Effector memory CD8-positive, alpha-beta T cell (primary cell): ENCODE measurements at regions not wholly inside any gene's neighbourhood (a gene's known extent, or its start where the extent isn't known, plus 50 kb on each side); places are given as distances from the start of the nearest gene placed in this dataset.
"Not testable (repeated sequence)": the region's sequence is repeated elsewhere in the genome, so short reads cannot be mapped to it uniquely, and the experiment has no call there.

Source experiments
- ATAC-seq: fragments of 150-1000 bp; cut with Tn5 transposase; replicated peaks from 2 replicates; pipeline ENCODE4 v1.10.0; 2021; ENCODE audit warnings: mild to moderate bottlenecking, moderate library complexity
- DNase-seq, 3 experiments: peaks; one replicate each; pipeline ENCODE4 v3.0.0; 2021
- H3K27ac Mint-ChIP-seq, 2 donors: one replicate each; pipeline ENCODE4 v1.8.0; 2022; ENCODE audit warnings: mild to moderate bottlenecking in 2 of 2, mixed read lengths in 2 of 2, moderate library complexity in 2 of 2
- H3K27me3 Mint-ChIP-seq, 2 donors: one replicate each; pipeline ENCODE4 v1.8.0; 2022; ENCODE audit warnings: mixed read lengths in 2 of 2
- H3K36me3 Mint-ChIP-seq: one replicate; pipeline ENCODE4 v1.8.0; 2022; ENCODE audit warnings: mild to moderate bottlenecking, moderate library complexity, mixed read lengths; ENCODE audit not compliant: insufficient read depth
- H3K4me1 Mint-ChIP-seq, 2 donors: one replicate each; pipeline ENCODE4 v1.8.0; 2022; ENCODE audit warnings: low read depth in 2 of 2, mixed read lengths in 2 of 2
- H3K4me3 Mint-ChIP-seq, 2 donors: one replicate each; pipeline ENCODE4 v1.8.0; 2022; ENCODE audit warnings: mild to moderate bottlenecking in 2 of 2, mixed read lengths in 2 of 2, moderate library complexity in 2 of 2
- H3K9me3 Mint-ChIP-seq, 2 donors: one replicate each; pipeline ENCODE4 v1.8.0; 2022; ENCODE audit warnings: mixed read lengths in 2 of 2

GRCh38 chr16:64343061-64343819 is 778.6 kb downstream of the CDH11 start:
- H3K9me3 Mint-ChIP-seq = peaks cover 0 to 12% of the 10 kb centered on the region in 2 donors
- no peaks in the 10 kb centered on the region for H3K27me3 Mint-ChIP-seq

GRCh38 chr16:64341336-64341735 is 780.5 kb downstream of the CDH11 start:
- not testable (repeated sequence) for H3K27me3 Mint-ChIP-seq, H3K4me1 Mint-ChIP-seq, H3K9me3 Mint-ChIP-seq, DNase-seq, H3K27ac Mint-ChIP-seq, H3K4me3 Mint-ChIP-seq, ATAC-seq, H3K36me3 Mint-ChIP-seq

More at GRCh38 chr16:64343061-64343819, 778.6 kb downstream of the CDH11 start:
- Mint-ChIP-seq H3K27ac (no peak overlapping the region), H3K4me3 (no peak overlapping the region), H3K36me3 (peaks cover 2% of the 10 kb centered on the region), H3K4me1 (no peaks in the 10 kb centered on the region)
- DNase-seq = no peak
- no peak for ATAC-seq

GRCh38 chr16:64339052-64339770 is 782.7 kb downstream of the CDH11 start:
- DNase-seq = no peak
- Mint-ChIP-seq H3K27me3 (no peaks in the 10 kb centered on the region), H3K27ac (no peak overlapping the region), H3K4me1 (no peaks in the 10 kb centered on the region), H3K36me3 (peaks cover 2% of the 10 kb centered on the region), H3K4me3 (no peak overlapping the region), H3K9me3 (peaks cover 4 to 7% of the 10 kb centered on the region in 2 donors)
- no peak for ATAC-seq

GRCh38 chr16:64321881-64322280 is 800.0 kb downstream of the CDH11 start:
- Mint-ChIP-seq H3K4me3 (no peak overlapping the region), H3K36me3 (no peaks in the 10 kb centered on the region), H3K4me1 (no peaks in the 10 kb centered on the region), H3K27ac (no peak overlapping the region), H3K27me3 (no peaks in the 10 kb centered on the region), H3K9me3 (peaks cover 3 to 5% of the 10 kb centered on the region in 2 donors)
- DNase-seq (no peak), ATAC-seq (no peak)

- Mint-ChIP-seq H3K4me3 (no peak overlapping the region), H3K27me3 (no peaks in the 10 kb centered on the region)
Measured at GRCh38 chr16:64321066-64321465, 800.8 kb downstream of the CDH11 start.

GRCh38 chr16:64317601-64318000 is 804.3 kb downstream of the CDH11 start:
- Mint-ChIP-seq H3K4me1 (no peaks in the 10 kb centered on the region), H3K9me3 (peaks cover 5 to 12% of the 10 kb centered on the region in 2 donors), H3K27me3 (no peaks in the 10 kb centered on the region), H3K27ac (no peak overlapping the region), H3K36me3 (no peaks in the 10 kb centered on the region), H3K4me3 (no peak overlapping the region)
- no peak for ATAC-seq
- no peak for DNase-seq

More at GRCh38 chr16:64321066-64321465, 800.8 kb downstream of the CDH11 start:
- no peak overlapping the region for H3K27ac Mint-ChIP-seq
- H3K36me3 Mint-ChIP-seq = no peaks in the 10 kb centered on the region
- no peak for ATAC-seq
- no peaks in the 10 kb centered on the region for H3K4me1 Mint-ChIP-seq
- peaks cover 0 to 3% of the 10 kb centered on the region in 2 donors for H3K9me3 Mint-ChIP-seq
- DNase-seq = no peak

- Mint-ChIP-seq H3K27me3 (no peaks in the 10 kb centered on the region), H3K4me1 (no peaks in the 10 kb centered on the region), H3K4me3 (no peak overlapping the region), H3K9me3 (peaks cover 13 to 18% of the 10 kb centered on the region in 2 donors), H3K36me3 (no peaks in the 10 kb centered on the region), H3K27ac (no peak overlapping the region)
- ATAC-seq (no peak), DNase-seq (no peak)
Measured at GRCh38 chr16:64313726-64314125, 808.1 kb downstream of the CDH11 start.

- no peak for ATAC-seq
- peaks cover 13 to 18% of the 10 kb centered on the region in 2 donors for H3K9me3 Mint-ChIP-seq
- H3K4me1 Mint-ChIP-seq = no peaks in the 10 kb centered on the region
- H3K4me3 Mint-ChIP-seq = no peak overlapping the region
- no peaks in the 10 kb centered on the region for H3K27me3 Mint-ChIP-seq
- no peak overlapping the region for H3K27ac Mint-ChIP-seq
- no peak for DNase-seq
- H3K36me3 Mint-ChIP-seq = no peaks in the 10 kb centered on the region
Measured at GRCh38 chr16:64312980-64313379, 808.9 kb downstream of the CDH11 start.

GRCh38 chr16:64312292-64312691 is 809.6 kb downstream of the CDH11 start:
- Mint-ChIP-seq H3K9me3 (peaks cover 18 to 20% of the 10 kb centered on the region in 2 donors), H3K27me3 (no peaks in the 10 kb centered on the region), H3K27ac (no peak overlapping the region), H3K4me3 (no peak overlapping the region), H3K4me1 (no peaks in the 10 kb centered on the region), H3K36me3 (no peaks in the 10 kb centered on the region)
- ATAC-seq = no peak
- no peak for DNase-seq

GRCh38 chr16:64311241-64311640 is 810.6 kb downstream of the CDH11 start:
- H3K27me3 Mint-ChIP-seq = no peaks in the 10 kb centered on the region
- ATAC-seq (no peak), DNase-seq (no peak)
- H3K36me3 Mint-ChIP-seq = no peaks in the 10 kb centered on the region
- no peak overlapping the region for H3K4me3 Mint-ChIP-seq
- H3K9me3 Mint-ChIP-seq = peaks cover 22 to 26% of the 10 kb centered on the region in 2 donors
- H3K4me1 Mint-ChIP-seq = no peaks in the 10 kb centered on the region
- H3K27ac Mint-ChIP-seq = no peak overlapping the region

GRCh38 chr16:64309398-64310110 is 812.3 kb downstream of the CDH11 start:
- DNase-seq = no peak
- no peak for ATAC-seq
- no peaks in the 10 kb centered on the region for H3K4me1 Mint-ChIP-seq
- H3K9me3 Mint-ChIP-seq = peaks cover 22 to 28% of the 10 kb centered on the region in 2 donors
- no peaks in the 10 kb centered on the region for H3K27me3 Mint-ChIP-seq
- H3K4me3 Mint-ChIP-seq = no peak overlapping the region
- H3K36me3 Mint-ChIP-seq = no peaks in the 10 kb centered on the region
- H3K27ac Mint-ChIP-seq = no peak overlapping the region

GRCh38 chr16:64308721-64309120 is 813.1 kb downstream of the CDH11 start:
- ATAC-seq = no peak
- Mint-ChIP-seq H3K4me3 (no peak overlapping the region), H3K36me3 (no peaks in the 10 kb centered on the region), H3K4me1 (no peaks in the 10 kb centered on the region), H3K9me3 (peaks cover 20 to 28% of the 10 kb centered on the region in 2 donors), H3K27ac (no peak overlapping the region), H3K27me3 (no peaks in the 10 kb centered on the region)
- no peak for DNase-seq

- ATAC-seq = no peak
Measured at GRCh38 chr16:64307431-64307830, 814.4 kb downstream of the CDH11 start.

More at GRCh38 chr16:64307431-64307830, 814.4 kb downstream of the CDH11 start:
- Mint-ChIP-seq H3K27me3 (no peaks in the 10 kb centered on the region), H3K36me3 (no peaks in the 10 kb centered on the region), H3K4me3 (no peak overlapping the region), H3K27ac (no peak overlapping the region), H3K9me3 (peaks cover 13 to 22% of the 10 kb centered on the region in 2 donors), H3K4me1 (no peaks in the 10 kb centered on the region)
- no peak for DNase-seq
